Posterior cingulate gyrus (tissue), 11 donors: ENCODE measurements at regions not wholly inside any gene's neighbourhood (a gene's known extent, or its start where the extent isn't known, plus 50 kb on each side); places are given as distances from the start of the nearest gene placed in this dataset.
A peak's percentile ranks its signal among the peaks of the same experiment; 100 is the strongest.
"Not testable (repeated sequence)": the region's sequence is repeated elsewhere in the genome, so short reads cannot be mapped to it uniquely, and the experiment has no call there.

ENCODE experiments used
- DNase-seq, 10 donors: peaks; one replicate each; pipeline versions ENCODE4 v3.0.0 to v3.0.0-alpha.2; 2020 to 2021; ENCODE audit warnings: mixed read lengths in 3 of 10
- intact Hi-C: fragments of 100-400 bp; cut with DNase I; formaldehyde crosslinking; loops from one replicate; pipeline ENCODE4 v1.15.1; 2023

DNA sequence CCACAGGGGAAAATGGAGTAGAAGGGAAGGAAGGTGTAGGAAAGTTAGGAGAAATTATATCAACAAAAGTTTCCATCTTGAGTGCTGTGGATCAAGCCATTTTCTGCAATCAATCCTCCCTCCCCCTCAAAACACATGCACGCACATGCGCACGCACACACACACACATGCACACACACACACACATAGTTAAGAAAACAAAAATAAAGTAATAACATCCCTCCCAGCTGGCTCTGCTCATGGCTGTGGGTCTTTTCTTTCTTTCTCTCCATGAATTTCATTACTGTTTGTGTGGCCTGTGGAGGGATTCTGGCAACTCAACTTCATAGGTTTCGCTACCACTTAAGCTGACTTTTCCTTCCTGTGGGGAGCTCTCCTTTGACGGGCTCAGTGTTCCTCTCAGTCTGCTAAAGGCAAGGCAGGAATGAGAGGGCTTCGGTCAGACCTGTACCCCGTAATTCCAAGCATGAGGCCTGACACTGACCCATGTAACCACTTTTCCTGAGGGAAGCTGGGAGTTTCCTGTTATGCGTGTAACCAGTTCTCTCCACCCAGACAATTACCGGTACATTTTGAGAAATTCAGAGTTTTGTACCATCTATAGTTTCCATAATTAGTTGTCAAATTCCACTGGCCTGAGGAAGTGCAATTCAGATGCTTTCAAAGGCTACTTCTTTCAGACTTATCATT, 79.8 kb downstream of the ZNF92 start:
- no peak for DNase-seq
- intact Hi-C loops, result no loop called here

DNA sequence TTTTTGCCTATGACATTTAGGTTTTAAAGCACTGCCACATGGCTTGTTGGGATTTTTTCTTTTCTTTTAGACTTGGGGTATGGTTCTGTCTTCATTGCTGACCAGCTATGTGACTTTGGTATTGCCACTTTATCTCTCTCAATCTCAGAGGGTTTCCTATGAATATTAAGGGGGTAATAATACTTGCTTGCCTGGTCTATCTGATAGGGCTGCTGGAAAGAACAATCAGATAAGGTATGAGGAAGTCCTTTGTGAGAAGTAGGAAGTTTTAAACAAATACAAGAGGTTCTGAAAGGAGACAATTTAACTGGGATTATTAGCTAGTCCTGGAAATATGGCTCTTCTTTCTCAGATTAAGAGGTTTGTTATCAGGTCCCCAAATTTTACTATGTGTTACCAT, 80.8 kb downstream of the ZNF92 start:
- DNase-seq, result no peak
- intact Hi-C loops, result no loop called here

DNA sequence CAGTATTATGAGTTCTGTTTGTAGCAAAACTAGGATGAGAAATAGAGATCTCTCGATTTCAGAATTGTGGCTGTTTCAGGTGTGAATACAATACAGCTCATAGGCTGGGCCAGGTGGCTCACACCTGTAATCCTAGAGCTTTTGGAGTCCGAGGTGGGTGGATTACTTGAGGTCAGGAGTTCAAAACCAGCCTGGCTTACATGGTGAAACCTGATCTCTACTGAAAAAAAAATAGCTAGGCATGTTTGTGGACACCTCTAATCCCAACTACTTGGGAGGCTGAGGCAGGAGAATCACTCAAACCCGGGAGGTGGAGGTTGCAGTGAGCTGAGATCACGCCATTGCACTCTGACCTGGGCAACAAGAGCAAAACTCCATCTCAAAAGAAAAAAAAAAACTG, 81.4 kb downstream of the ZNF92 start:
- DNase-seq, intact Hi-C loops: not testable (repeated sequence)

DNA sequence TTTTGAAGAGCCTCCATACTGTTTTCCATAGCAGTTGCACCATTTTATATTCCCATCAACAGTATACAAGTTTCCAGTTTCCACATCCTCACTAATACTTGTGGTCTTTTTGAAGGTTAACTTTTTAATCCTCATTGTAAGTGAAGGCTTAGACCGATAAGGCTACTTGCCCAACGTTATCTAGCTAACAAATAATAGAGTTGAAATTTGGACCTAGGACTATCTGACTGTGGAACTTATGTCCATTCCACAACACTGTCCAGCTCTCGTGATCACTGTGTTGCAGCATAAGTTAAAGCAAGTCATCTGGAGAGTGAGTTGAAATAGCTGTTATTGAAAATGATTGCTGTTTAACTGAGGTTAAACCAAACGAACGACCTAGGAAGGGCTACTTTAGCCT, 84.0 kb downstream of the ZNF92 start:
- DNase-seq, result no peak
- intact Hi-C loops, result no loop called here

DNA sequence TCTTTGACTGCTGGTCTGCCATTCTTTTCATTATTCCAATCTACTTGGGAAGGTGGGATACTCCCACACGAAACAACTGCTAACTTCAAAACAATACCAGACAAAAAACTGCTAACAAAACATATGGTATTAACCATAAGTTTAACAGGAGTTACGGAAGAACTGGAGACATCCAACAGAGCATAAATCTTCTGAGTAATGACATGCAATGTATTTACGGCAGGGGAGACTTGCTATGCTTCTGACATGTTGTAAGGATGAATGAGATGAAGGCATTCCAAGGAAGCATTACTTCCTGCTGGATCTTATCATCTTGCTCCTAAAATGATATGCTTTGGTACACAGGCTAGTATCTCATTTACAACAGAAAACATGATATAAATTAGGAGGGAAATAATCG, 85.8 kb downstream of the ZNF92 start:
- DNase-seq, result no peak
- intact Hi-C loops, result no loop called here

DNA sequence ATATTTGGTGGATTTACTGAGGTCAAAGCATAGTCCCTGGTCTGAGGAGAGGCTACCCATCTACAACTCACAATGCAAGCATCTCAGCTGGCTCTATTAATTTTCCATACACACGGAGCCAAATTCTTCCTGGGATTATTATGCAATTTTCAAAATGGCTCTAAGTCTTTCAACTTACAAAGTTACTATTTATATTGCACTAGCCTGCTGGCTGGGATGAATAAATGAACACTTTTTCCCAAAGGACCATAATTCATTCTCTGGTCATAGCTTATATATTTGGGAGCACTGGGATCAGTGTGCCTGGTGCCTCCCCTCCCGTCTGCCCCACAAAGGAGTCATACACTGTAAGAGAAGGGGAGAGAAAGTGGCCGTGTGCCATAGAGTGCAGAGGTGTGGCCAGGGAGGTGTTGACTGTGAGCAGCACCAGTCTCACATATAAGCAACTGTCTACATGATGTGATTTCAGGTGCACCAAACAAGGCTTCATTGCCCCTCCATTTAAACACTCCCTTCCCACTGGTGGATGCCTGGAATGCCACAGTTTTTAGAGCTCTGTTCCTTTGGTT, 88.6 kb downstream of the ZNF92 start:
- intact Hi-C loops, result no loop called here
- no peak for DNase-seq

DNA sequence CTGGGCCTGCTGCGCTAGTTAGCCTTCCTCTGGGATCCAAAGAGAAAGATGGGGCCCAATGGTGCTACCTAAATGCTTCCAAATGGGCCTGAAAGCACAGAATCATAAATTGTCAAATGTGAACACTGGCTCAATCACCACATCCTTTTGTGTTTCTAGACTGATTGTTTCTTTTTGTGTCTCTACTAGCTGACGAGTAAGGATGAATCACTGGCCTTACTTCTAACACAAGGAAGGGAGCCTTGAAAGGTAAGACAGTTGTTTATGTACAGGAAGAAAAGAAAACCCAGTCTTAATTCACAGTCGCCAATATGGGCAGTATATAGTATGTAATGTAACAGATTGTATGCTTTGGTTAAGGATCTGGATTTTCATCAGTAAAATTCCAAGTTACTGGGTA, 89.5 kb downstream of the ZNF92 start:
- no peak for DNase-seq
- intact Hi-C loops, result no loop called here

DNA sequence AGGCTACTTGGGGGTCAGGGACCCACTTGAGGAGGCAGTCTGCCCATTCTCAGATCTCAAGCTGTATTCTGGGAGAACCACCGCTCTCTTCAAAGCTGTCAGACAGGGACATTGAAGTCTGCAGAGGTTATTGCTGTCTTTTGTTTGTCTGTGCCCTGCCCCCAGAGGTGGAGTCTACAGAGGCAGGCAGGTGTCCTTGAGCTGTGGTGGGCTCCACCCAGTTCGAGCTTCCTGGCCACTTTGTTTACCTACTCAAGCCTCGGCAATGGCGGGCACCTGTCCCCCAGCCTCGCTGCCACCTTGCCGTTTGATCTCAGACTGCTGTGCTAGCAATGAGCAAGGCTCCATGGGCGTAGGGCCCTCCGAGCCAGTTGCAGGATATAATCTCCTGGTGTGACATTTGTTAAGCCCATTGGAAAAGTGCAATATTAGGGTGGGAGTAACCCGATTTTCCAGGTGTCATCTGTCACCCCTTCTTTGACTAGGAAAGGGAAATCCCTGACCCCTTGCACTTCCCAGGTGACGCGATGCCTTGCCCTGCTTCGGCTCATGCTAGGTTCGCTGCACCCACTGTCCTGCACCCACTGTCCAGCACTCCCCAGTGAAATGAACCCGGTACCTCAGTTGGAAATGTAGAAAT, 96.4 kb downstream of the ZNF92 start:
- intact Hi-C loops, DNase-seq: not testable (repeated sequence)

DNA sequence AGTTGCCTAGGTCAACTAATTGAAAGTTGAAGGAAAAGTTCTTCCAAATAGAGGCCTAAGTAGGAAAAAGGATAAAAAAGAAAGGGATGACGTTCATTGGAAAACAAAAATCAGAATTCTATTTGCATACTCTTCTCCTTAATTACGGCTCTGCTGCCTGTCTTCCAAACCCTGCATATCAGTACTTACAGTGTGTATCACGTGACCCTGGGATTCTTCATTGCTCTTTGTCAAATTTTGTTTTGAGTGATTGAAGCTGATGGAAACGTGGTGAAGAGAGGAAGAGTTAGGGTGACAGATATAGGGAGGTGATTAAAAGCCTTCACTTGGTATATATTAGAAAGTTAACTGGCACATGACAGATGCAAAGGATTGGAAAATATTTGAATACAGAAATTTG, 97.9 kb downstream of the ZNF92 start:
- DNase-seq, result no peak
- intact Hi-C loops, result no loop called here

DNA sequence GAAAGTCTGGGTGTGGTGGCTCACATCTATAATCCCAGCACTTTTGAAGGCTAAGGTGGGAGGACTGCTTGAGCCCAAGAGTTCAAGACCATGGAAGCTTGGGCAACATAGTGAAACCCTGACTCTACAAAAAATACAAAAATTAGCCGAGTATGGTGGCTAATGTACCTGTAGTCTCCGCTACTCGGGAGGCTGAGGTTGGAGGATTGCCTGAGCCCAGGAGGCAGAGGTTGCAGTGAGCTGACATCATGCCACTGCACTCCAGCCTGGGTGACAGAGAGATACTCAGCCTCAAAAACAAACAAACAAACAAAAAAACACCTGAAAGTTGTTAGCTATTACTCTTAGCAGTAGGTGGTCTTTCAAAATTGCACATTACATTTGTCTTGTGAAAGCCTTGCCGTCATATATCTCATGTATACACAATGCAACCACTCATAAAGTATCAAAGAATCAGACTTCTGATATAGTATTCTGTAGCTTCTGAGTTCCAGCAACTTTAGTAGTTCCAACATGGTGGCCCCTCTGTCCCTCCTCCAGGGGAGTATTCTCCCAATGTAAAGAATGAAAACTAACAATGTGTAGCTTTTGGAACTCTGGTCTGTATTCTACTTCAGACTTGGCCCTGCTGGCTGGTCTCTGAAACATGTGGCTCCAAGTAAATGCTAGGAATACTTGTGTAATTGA, 101.5 kb downstream of the ZNF92 start:
- no peak for DNase-seq
- intact Hi-C loops, result no loop called here

DNA sequence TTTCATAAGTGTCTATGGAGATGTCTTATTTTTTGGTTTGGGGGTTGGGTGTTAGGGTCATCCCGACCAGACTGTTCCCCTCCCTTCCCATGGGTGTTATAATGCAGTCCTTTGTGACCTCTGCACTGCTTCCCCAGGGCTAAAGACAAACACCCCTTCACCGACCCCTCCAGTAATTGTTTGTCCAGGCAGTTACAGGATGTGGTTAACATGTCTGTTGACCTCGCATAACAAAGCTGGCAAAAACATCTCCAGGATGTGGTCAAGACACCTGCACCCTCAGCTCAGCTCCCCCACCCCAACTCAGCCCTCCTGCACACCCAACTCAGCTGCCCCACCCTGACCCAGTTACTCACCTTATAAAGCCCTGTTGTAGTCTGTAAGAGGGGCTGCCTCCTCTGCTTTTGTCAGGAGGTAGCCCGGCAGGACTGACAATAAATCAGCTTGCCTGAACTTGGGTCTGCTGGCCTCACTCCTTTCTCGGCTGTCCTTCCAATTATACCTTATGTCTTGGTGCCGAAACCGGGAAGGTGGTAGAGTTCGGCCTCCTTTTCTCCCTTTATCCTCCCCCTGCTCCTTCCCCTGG, 102.2 kb downstream of the ZNF92 start:
- DNase-seq, result no peak
- intact Hi-C loops, result no loop called here

DNA sequence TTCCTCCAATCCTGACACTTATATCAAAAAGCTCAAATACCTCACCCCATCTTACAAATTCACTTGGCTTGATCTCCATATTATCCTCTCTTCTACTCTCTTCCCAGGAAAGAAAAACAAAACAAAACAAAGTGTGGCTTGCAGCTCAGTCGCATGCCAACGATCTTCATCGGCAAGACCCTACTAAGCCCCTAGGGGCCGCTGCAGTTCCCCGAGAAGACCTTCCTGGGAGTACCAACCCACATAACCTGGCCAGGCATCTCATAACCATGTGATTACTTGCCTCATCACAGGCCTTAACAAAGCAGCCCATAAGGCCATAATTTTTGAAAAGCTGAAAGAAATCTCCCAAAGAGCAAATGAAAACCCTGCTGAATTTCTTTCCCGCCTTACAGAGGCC, 103.7 kb downstream of the ZNF92 start:
- DNase-seq, result no peak
- intact Hi-C loops, result no loop called here

DNA sequence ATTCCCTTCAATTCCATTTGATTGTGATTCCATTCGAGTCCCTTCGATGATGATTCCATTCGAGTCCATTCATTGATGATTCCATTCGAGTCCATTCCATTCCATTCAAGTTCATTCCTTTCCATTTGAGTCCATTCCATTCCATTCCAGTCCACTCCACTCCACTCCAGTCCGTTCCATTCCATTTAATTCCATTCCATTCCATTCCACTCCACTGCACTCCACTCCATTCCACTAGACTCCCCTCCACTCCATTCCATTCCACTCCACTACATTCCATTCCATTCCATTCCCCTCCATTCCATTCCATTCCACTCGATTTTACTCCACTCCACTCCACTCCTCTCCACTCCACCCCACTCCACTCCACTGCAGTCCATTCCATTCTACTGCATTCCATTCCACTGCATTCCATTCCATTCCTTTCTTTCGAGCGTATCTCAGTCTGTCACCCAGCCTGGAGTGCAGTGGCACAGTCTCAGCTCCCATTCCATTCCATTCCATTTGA, 115.7 kb downstream of the ZNF92 start:
- intact Hi-C loops, result no loop called here
- DNase-seq, result no peak

DNA sequence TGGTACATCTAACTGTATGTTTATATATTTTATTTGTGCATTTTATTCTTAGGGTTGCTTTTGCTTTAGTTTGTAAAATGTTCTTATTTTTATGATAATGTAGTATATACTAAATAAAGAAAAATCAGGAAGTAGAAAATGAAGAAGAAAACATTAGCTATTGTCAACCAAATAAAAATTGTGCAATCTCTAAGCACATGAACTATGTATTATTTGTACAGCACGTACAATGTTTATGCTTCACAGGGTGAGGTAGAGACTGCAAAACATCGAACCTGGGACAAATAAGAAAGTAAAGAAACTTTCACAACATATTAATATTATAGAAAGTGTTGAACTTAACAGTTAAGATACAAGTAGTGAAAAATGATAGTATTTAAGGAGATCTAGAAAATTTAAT, 123.0 kb downstream of the ZNF92 start:
- DNase-seq, intact Hi-C loops: not testable (repeated sequence)

DNA sequence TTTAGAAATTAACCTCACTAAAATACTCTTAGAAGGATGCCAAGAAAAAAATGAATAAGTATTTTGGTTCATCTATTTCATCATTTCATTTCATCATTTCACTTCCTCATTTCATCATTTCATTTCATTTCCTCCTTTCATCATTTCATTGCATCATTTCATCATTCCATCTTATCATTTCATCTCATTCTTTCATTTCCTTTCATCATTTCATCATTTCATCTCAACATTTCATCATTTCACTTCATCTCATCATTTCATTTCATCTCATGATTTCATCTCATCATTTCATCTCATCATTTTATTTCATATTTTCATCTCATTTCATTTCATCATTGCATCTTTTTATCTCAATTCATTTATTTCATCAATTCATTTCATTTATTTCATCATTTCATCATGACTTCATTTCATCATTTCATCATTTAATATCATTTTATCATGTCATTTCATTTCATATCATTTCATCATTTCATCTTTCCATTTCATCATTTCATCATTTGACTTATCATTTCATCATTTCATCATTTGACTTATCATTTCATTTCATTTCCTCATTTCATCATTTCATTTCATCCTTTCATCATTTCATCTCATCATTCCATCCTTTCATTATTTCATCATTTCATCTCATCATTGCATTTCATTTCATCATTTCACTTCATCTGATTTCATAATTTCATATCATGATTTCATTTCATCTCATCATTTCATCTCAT, 129.9 kb downstream of the ZNF92 start:
- DNase-seq, result no peak
- intact Hi-C loops, result no loop called here

DNA sequence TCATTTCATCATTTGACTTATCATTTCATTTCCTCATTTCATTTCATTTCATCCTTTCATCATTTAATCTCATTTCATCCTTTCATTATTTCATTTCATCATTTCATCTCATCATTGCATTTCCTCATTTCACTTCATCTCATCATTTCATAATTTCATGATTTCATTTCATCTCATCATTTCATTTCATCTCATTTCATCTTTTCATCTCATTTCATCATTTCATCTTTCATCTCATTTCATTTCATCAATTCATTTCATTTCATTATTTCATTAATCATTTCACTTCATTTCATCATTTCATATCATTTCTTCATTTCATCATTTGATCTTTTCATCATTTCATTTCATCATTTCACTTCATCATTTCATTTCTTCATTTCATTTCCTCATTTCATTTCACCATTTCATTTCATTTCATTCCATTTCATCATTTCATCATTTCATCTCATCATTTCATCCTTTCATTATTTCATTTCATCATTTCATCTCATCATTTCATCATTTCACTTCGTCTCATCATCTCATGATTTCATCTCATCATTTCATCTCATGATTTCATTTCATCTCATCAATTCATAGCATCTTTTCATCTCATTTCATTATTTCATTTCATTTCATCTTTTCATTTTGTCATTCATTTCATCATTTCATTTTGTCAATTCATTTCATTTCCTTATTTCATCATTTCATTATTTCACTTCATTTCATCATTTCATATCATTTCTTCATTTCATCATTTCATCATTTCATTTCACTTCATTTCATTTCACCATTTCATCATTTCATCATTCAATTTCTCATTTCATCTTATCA, 131.1 kb downstream of the ZNF92 start:
- intact Hi-C loops, DNase-seq: not testable (repeated sequence)

DNA sequence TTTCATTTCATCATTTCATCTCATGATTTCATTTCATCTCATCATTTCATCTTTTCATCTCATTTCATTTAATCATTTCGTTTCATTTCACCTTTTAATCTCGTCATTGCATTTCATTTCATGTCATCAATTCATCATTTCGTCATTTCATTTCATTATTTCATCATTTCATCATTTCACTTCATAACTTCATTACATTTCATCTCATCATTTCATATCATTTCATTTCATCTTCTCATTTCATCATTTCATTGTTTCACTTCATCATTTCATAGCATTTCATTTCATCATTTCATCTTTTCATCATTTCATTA, 131.6 kb downstream of the ZNF92 start:
- intact Hi-C loops, DNase-seq: not testable (repeated sequence)

DNA sequence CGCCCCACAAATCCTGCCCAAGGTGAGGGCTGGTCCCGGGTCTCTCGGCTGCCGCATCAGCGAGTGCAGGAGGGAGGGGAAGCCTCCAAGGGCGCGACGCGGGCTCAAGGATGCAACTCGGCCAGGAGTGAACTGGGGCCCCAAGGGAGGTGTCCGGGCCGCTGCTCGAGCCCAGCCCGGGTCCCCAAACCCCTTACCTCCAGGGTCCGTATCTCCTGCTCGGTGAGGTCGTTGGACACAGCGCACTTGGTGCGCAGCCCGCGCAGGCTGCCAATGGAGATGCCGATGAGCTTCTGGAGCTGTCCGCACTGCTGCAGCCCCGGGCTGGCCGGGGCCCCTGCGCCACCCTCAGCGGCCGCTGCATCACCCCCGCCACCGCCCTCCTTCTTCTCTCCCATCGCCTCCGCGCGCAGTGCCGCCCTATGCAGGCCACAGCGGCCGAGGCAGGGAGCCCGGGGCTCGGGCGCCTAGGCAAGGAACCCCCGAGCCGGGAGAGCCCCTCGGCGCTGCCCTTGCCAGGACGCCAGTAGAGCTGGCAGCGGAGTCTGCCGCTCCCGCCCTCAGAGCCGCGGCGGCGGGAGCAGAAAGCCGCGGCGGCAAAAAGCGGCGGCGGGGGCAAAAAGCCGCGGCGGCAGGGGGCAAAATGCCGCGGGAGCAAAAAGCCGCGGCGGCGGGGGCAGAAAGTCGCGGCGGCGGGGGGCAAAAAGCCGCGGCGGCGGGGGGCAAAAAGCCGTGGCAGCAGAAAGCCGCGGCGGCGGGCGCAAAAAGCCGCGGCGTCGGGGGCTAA, 135.1 kb downstream of the ZNF92 start:
- intact Hi-C loops, result not testable (repeated sequence)
- DNase-seq, result peak in 3 of 10 donors; percentile 31 to 66 (median 40)
